Naive B cell (primary cell): ENCODE measurements at regions not wholly inside any gene's neighbourhood (a gene's known extent, or its start where the extent isn't known, plus 50 kb on each side); places are given as distances from the start of the nearest gene placed in this dataset.

ENCODE experiments used
- ATAC-seq, 2 donors: fragments of 150-1000 bp; cut with Tn5 transposase; 2 replicates each; pipeline ENCODE4 v1.10.0; 2021; ENCODE audit warnings: low read depth in 2 of 2, mild to moderate bottlenecking in 2 of 2, moderate library complexity in 2 of 2
- DNase-seq: peaks from one replicate; pipeline ENCODE4 v3.0.0; 2022
- H3K27ac Mint-ChIP-seq, 6 donors: one replicate each; pipeline ENCODE4 v1.8.0; 2020 to 2022; ENCODE audit warnings: mild to moderate bottlenecking in 6 of 6, mixed read lengths in 6 of 6, moderate library complexity in 5 of 6, inconsistent platforms in 2 of 6
- H3K27me3 Mint-ChIP-seq, 3 donors: one replicate each; pipeline ENCODE4 v1.8.0; 2021 to 2022; ENCODE audit warnings: mixed read lengths in 3 of 3, mild to moderate bottlenecking in 1 of 3
- H3K36me3 Mint-ChIP-seq, 2 donors: one replicate each; pipeline ENCODE4 v1.8.0; 2020 to 2022; ENCODE audit warnings: mixed read lengths in 2 of 2, inconsistent platforms in 1 of 2, mild to moderate bottlenecking in 1 of 2
- H3K4me1 Mint-ChIP-seq, 3 donors: one replicate each; pipeline ENCODE4 v1.8.0; 2020 to 2022; ENCODE audit warnings: mixed read lengths in 3 of 3, inconsistent platforms in 1 of 3, mild to moderate bottlenecking in 1 of 3, moderate library complexity in 1 of 3
- H3K4me3 Mint-ChIP-seq, 8 donors: one replicate each; pipeline ENCODE4 v1.8.0; 2020 to 2022; ENCODE audit warnings: mild to moderate bottlenecking in 8 of 8, mixed read lengths in 8 of 8, moderate library complexity in 8 of 8, inconsistent platforms in 2 of 8
- H3K9me3 Mint-ChIP-seq, 7 donors: one replicate each; pipeline ENCODE4 v1.8.0; 2020 to 2022; ENCODE audit warnings: mixed read lengths in 7 of 7, mild to moderate bottlenecking in 5 of 7, inconsistent platforms in 2 of 7, moderate library complexity in 1 of 7

- Mint-ChIP-seq H3K27ac (no peak overlapping the region), H3K27me3 (no peaks in the 10 kb centered on the region), H3K9me3 (peaks cover 0 to 7% (median 0%) of the 10 kb centered on the region in 7 donors), H3K4me1 (no peaks in the 10 kb centered on the region), H3K36me3 (no peaks in the 10 kb centered on the region), H3K4me3 (no peak overlapping the region)
- ATAC-seq (no peak), DNase-seq (no peak)
Observed at GRCh38 chr6:95948324-95948723, 67.5 kb upstream of the FUT9 start.

GRCh38 chr6:95949985-95950384 lies 65.8 kb upstream of the FUT9 start:
- H3K27me3 Mint-ChIP-seq: no peaks in the 10 kb centered on the region
- H3K36me3 Mint-ChIP-seq: no peaks in the 10 kb centered on the region
- ATAC-seq (no peak), DNase-seq (no peak)
- H3K9me3 Mint-ChIP-seq: peaks cover 0 to 5% (median 0%) of the 10 kb centered on the region in 7 donors
- H3K4me3 Mint-ChIP-seq: no peak overlapping the region
- H3K27ac Mint-ChIP-seq: no peak overlapping the region
- H3K4me1 Mint-ChIP-seq: no peaks in the 10 kb centered on the region

DNA sequence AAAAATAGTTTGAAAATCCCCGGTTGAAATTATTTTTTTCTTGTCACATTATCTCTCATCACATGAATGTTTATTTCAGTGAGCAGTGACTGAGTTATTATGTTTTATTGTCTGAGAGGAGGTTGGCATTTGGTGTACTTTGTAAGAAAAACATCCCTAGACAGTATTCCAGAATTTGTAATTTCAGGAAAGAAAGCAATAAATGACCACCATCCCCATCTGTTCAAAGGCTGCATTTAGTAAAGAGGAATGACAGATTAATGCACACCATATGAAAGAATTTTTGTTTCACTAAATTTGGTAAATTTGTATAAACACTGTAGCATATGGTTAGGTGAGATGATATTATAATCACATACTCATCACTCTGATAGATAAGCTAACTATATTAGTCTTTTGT lies 57.1 kb upstream of the FUT9 start:
- no peak overlapping the region for H3K27ac Mint-ChIP-seq
- no peaks in the 10 kb centered on the region for H3K36me3 Mint-ChIP-seq
- ATAC-seq: no peak
- no peak for DNase-seq
- H3K4me1 Mint-ChIP-seq: no peaks in the 10 kb centered on the region
- H3K27me3 Mint-ChIP-seq: no peaks in the 10 kb centered on the region
- no peak overlapping the region for H3K4me3 Mint-ChIP-seq
- peaks cover 0 to 3% (median 0%) of the 10 kb centered on the region in 7 donors for H3K9me3 Mint-ChIP-seq

- ATAC-seq (no peak), DNase-seq (no peak)
- H3K9me3 Mint-ChIP-seq: peaks cover 0 to 3% (median 0%) of the 10 kb centered on the region in 7 donors
- no peak overlapping the region for H3K4me3 Mint-ChIP-seq
- no peak overlapping the region for H3K27ac Mint-ChIP-seq
- H3K27me3 Mint-ChIP-seq: no peaks in the 10 kb centered on the region
- no peaks in the 10 kb centered on the region for H3K4me1 Mint-ChIP-seq
- no peaks in the 10 kb centered on the region for H3K36me3 Mint-ChIP-seq
Observed at GRCh38 chr6:95959261-95959660, 56.5 kb upstream of the FUT9 start.
